Testis (tissue), 2 donors: ENCODE measurements at regions not wholly inside any gene's neighbourhood (a gene's known extent, or its start where the extent isn't known, plus 50 kb on each side); places are given as distances from the start of the nearest gene placed in this dataset.

Experiments
- POLR2A ChIP-seq: fragments of 450-650 bp; IDR thresholded peaks from one replicate; pipeline ENCODE4 v1.6.1; 2017; ENCODE audit warnings: antibody characterized with exemption, mild to moderate bottlenecking, moderate library complexity
- TF ChIP-seq, protein P1 (sequence below), 3 experiments: fragments of 450-650 bp in 2 of 3; fragments of 200-600 bp in 1 of 3; sonication (generic) in 1 of 3; IDR thresholded peaks; one replicate each; pipeline ENCODE4 v1.5.1; 2016 to 2019; ENCODE audit warnings: antibody characterized with exemption in 3 of 3, mild to moderate bottlenecking in 2 of 3, moderate library complexity in 1 of 3

DNA sequence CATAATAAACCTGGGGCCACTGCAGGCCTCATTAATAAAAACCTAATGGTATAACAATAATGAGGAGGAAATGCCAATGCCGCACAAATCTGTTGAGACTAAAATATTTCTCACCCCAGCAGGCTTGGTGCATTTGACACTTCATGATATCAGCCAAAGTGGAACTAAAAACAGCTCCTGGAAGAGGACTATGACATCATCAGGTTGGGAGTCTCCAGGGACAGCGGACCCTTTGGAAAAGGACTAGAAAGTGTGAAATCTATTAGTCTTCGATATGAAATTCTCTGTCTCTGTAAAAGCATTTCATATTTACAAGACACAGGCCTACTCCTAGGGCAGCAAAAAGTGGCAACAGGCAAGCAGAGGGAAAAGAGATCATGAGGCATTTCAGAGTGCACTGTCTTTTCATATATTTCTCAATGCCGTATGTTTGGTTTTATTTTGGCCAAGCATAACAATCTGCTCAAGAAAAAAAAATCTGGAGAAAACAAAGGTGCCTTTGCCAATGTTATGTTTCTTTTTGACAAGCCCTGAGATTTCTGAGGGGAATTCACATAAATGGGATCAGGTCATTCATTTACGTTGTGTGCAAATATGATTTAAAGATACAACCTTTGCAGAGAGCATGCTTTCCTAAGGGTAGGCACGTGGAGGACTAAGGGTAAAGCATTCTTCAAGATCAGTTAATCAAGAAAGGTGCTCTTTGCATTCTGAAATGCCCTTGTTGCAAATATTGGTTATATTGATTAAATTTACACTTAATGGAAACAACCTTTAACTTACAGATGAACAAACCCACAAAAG, 580.9 kb upstream of the TMEFF2 start:
- TF ChIP-seq, protein P1, sequence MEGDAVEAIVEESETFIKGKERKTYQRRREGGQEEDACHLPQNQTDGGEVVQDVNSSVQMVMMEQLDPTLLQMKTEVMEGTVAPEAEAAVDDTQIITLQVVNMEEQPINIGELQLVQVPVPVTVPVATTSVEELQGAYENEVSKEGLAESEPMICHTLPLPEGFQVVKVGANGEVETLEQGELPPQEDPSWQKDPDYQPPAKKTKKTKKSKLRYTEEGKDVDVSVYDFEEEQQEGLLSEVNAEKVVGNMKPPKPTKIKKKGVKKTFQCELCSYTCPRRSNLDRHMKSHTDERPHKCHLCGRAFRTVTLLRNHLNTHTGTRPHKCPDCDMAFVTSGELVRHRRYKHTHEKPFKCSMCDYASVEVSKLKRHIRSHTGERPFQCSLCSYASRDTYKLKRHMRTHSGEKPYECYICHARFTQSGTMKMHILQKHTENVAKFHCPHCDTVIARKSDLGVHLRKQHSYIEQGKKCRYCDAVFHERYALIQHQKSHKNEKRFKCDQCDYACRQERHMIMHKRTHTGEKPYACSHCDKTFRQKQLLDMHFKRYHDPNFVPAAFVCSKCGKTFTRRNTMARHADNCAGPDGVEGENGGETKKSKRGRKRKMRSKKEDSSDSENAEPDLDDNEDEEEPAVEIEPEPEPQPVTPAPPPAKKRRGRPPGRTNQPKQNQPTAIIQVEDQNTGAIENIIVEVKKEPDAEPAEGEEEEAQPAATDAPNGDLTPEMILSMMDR (IDR thresholded peaks at IDR 0.05) = no peak
- TF ChIP-seq POLR2A = no peak
